GM23338 (cell line): ENCODE measurements at regions not wholly inside any gene's neighbourhood (a gene's known extent, or its start where the extent isn't known, plus 50 kb on each side); places are given as distances from the start of the nearest gene placed in this dataset.
A peak's percentile ranks its signal among the peaks of the same experiment; 100 is the strongest.

Source experiments
- ATAC-seq: fragments of 200-7000 bp; cut with Tn5 transposase; 3 replicates; pipeline ENCODE4 v1.9.1; 2020
- DNase-seq: peaks from one replicate; pipeline ENCODE4 v3.0.0-alpha.2; 2015; ENCODE audit warnings: low spot score
- H2AFZ ChIP-seq: fragments of 200-600 bp; sonication (generic); 2 replicates; pipeline ENCODE4 v1.8.0; 2016; ENCODE audit warnings: antibody characterized with exemption, mild to moderate bottlenecking, moderate library complexity
- H3F3A ChIP-seq: fragments of 200-600 bp; sonication (generic); replicated peaks from 2 replicates; pipeline ENCODE4 v1.8.0; 2017; ENCODE audit warnings: antibody characterized with exemption, mixed run types, low read depth
- H3K27ac ChIP-seq: fragments of 200-600 bp; sonication (generic); 2 replicates; pipeline ENCODE4 v1.6.1; 2016; ENCODE audit warnings: low read depth
- H3K27me3 ChIP-seq: fragments of 200-600 bp; sonication (generic); 2 replicates; pipeline ENCODE4 v1.8.0; 2016; ENCODE audit warnings: mild to moderate bottlenecking, mixed run types, moderate library complexity; ENCODE audit not compliant: insufficient read depth
- H3K36me3 ChIP-seq: fragments of 200-600 bp; sonication (generic); 2 replicates; pipeline ENCODE4 v1.8.0; 2016; ENCODE audit warnings: mild to moderate bottlenecking; ENCODE audit not compliant: insufficient read depth
- H3K4me1 ChIP-seq: fragments of 200-600 bp; sonication (generic); 2 replicates; pipeline ENCODE4 v1.8.0; 2016; ENCODE audit warnings: mild to moderate bottlenecking, moderate library complexity; ENCODE audit not compliant: insufficient read depth
- H3K4me2 ChIP-seq: fragments of 200-600 bp; sonication (generic); 2 replicates; pipeline ENCODE4 v1.7.1; 2017; ENCODE audit warnings: mixed run types
- H3K4me3 ChIP-seq: fragments of 200-600 bp; sonication (generic); 2 replicates; pipeline ENCODE4 v1.6.1; 2016; ENCODE audit warnings: mixed run types
- H3K79me2 ChIP-seq: fragments of 200-600 bp; sonication (generic); replicated peaks from 2 replicates; pipeline ENCODE4 v1.8.0; 2017; ENCODE audit warnings: mild to moderate bottlenecking; ENCODE audit not compliant: insufficient read depth
- H3K9me2 ChIP-seq: fragments of 200-600 bp; sonication (generic); 2 replicates; pipeline ENCODE4 v1.8.0; 2017; ENCODE audit not compliant: insufficient read depth
- H4K20me1 ChIP-seq: fragments of 200-600 bp; sonication (generic); replicated peaks from 2 replicates; pipeline ENCODE4 v1.8.0; 2017; ENCODE audit warnings: mild to moderate bottlenecking; ENCODE audit not compliant: insufficient read depth
- H3K27ac Mint-ChIP-seq: 2 replicates; pipeline ENCODE4 v1.8.0; 2020; ENCODE audit warnings: inconsistent platforms, mild to moderate bottlenecking, moderate library complexity, mixed read lengths
- H3K27me3 Mint-ChIP-seq: 3 replicates; pipeline ENCODE4 v1.8.0; 2022; ENCODE audit warnings: low read depth, mild to moderate bottlenecking, moderate library complexity, mixed read lengths, inconsistent platforms; ENCODE audit not compliant: insufficient read depth, poor library complexity
- H3K36me3 Mint-ChIP-seq: 3 replicates; pipeline ENCODE4 v1.8.0; 2021; ENCODE audit warnings: low read depth, mild to moderate bottlenecking, inconsistent platforms, moderate library complexity, mixed read lengths
- H3K4me1 Mint-ChIP-seq: 3 replicates; pipeline ENCODE4 v1.8.0; 2020; ENCODE audit warnings: mild to moderate bottlenecking, inconsistent platforms, mixed read lengths
- H3K4me3 Mint-ChIP-seq: 3 replicates; pipeline ENCODE4 v1.8.0; 2021; ENCODE audit warnings: moderate library complexity, mild to moderate bottlenecking, inconsistent platforms, mixed read lengths
- H3K9me3 Mint-ChIP-seq: 3 replicates; pipeline ENCODE4 v1.8.0; 2020; ENCODE audit warnings: moderate library complexity, mild to moderate bottlenecking, inconsistent platforms, mixed read lengths
- ETS1 ChIP-seq: IDR thresholded peaks from 2 replicates; pipeline ENCODE4 v1.6.1; 2016; ENCODE audit warnings: antibody characterized with exemption
- EZH2phosphoT487 ChIP-seq: fragments of 200-600 bp; sonication (generic); IDR thresholded peaks from one replicate; pipeline ENCODE4 v1.8.1; 2018; ENCODE audit warnings: antibody characterized with exemption; ENCODE audit not compliant: unreplicated experiment
- NANOG ChIP-seq: IDR thresholded peaks from 2 replicates; pipeline ENCODE4 v1.6.1; 2016; ENCODE audit warnings: antibody characterized with exemption, borderline replicate concordance
- POLR2AphosphoS5 ChIP-seq: IDR thresholded peaks from 2 replicates; pipeline ENCODE4 v1.6.1; 2016; ENCODE audit warnings: antibody characterized with exemption, low read depth
- REST ChIP-seq: IDR thresholded peaks from one replicate; pipeline ENCODE4 v1.6.1; 2018; ENCODE audit warnings: antibody characterized with exemption; ENCODE audit not compliant: unreplicated experiment
- STAT1 ChIP-seq: IDR thresholded peaks from one replicate; pipeline ENCODE4 v1.6.1; 2016; ENCODE audit warnings: antibody characterized with exemption; ENCODE audit not compliant: unreplicated experiment
- ZNF114 ChIP-seq: fragments of 250-450 bp; sonication (Bioruptor Pico); IDR thresholded peaks from 2 replicates; pipeline ENCODE4 v1.5.0; 2020; ENCODE audit warnings: mild to moderate bottlenecking, moderate library complexity
- ZNF331 ChIP-seq: fragments of 250-450 bp; sonication (Bioruptor Pico); IDR thresholded peaks from 2 replicates; pipeline ENCODE4 v1.5.0; 2020; ENCODE audit warnings: low read depth, mild to moderate bottlenecking, moderate library complexity
- TF ChIP-seq, protein P1 (sequence below), 2 experiments: fragments of 200-600 bp in 1 of 2; sonication (generic) in 1 of 2; conservative IDR thresholded peaks; 2 replicates each; pipeline versions ENCODE4 v1.5.1 to v1.6.1; 2016 to 2017; ENCODE audit warnings: antibody characterized with exemption in 2 of 2, low read depth in 2 of 2, mild to moderate bottlenecking in 2 of 2, moderate library complexity in 1 of 2

- DNase-seq: peak; percentile 31
- no peaks in the 10 kb centered on the region for H3K9me3 Mint-ChIP-seq
- ATAC-seq: peak; percentile 40
- TF ChIP-seq ZNF331 (CRISPR knock-in tag): no peak
- TF ChIP-seq, protein P1, sequence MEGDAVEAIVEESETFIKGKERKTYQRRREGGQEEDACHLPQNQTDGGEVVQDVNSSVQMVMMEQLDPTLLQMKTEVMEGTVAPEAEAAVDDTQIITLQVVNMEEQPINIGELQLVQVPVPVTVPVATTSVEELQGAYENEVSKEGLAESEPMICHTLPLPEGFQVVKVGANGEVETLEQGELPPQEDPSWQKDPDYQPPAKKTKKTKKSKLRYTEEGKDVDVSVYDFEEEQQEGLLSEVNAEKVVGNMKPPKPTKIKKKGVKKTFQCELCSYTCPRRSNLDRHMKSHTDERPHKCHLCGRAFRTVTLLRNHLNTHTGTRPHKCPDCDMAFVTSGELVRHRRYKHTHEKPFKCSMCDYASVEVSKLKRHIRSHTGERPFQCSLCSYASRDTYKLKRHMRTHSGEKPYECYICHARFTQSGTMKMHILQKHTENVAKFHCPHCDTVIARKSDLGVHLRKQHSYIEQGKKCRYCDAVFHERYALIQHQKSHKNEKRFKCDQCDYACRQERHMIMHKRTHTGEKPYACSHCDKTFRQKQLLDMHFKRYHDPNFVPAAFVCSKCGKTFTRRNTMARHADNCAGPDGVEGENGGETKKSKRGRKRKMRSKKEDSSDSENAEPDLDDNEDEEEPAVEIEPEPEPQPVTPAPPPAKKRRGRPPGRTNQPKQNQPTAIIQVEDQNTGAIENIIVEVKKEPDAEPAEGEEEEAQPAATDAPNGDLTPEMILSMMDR (conservative IDR thresholded peaks at IDR 0.05; ENCODE audit: low read depth in 2 of 2): no peak
- TF ChIP-seq POLR2AphosphoS5: no peak
- no peak overlapping the region for H3K27ac Mint-ChIP-seq
- no peak overlapping the region for H3K4me3 Mint-ChIP-seq
- Histone ChIP-seq H3K4me1 (peaks cover 20% of the 10 kb centered on the region), H3K4me3 (no peak overlapping the region), H3K9me2 (no peaks in the 10 kb centered on the region), H3F3A (no peaks in the 10 kb centered on the region), H3K79me2 (peaks cover 55% of the 10 kb centered on the region), H4K20me1 (peaks cover 31% of the 10 kb centered on the region), H3K27me3 (no peaks in the 10 kb centered on the region), H3K36me3 (no peaks in the 10 kb centered on the region), H3K27ac (0 out of 2 replicates have a peak overlapping the region, but pooled peaks have one; percentile 51), H2AFZ (no peak overlapping the region), H3K4me2 (peak overlapping the region; percentile 55; the same call in 1 of the 2 replicates)
- H3K4me1 Mint-ChIP-seq: peaks cover 34% of the 10 kb centered on the region
- peaks cover 9% of the 10 kb centered on the region for H3K36me3 Mint-ChIP-seq
- H3K27me3 Mint-ChIP-seq: peaks cover 2% of the 10 kb centered on the region
Measured at GRCh38 chr2:74043345-74044329, 58.9 kb downstream of the TET3 start.

- H3K79me2 ChIP-seq: peaks cover 44% of the 10 kb centered on the region
Measured at GRCh38 chr2:74044999-74045398, 60.3 kb downstream of the TET3 start.

DNA sequence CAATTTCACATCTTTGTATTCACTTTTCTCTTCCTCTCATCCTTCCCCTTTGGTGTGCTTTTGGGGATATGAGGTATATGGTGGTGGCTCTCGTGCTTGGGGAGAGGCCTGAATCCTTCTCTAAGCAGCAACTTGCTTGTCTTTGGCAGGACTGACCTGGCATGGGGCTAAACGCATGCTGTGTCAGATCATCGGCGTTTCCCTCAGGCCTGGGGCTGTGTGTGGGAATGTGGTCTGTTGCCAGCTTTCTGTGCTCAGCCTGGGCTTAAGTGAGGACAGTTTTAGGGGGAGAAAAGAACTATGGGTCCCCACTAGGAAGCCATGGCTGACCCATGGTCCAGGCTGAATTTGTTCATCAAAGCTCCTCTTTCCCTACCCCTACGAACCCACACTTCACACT is 60.7 kb downstream of the TET3 start:
- Histone ChIP-seq H3K36me3 (no peaks in the 10 kb centered on the region), H3K9me2 (no peaks in the 10 kb centered on the region), H3K27me3 (no peaks in the 10 kb centered on the region), H3F3A (no peaks in the 10 kb centered on the region), H3K4me1 (peaks cover 20% of the 10 kb centered on the region), H3K4me2 (no peak overlapping the region), H4K20me1 (peaks cover 21% of the 10 kb centered on the region), H3K79me2 (peaks cover 40% of the 10 kb centered on the region), H2AFZ (no peak overlapping the region), H3K27ac (no peak overlapping the region), H3K4me3 (no peak overlapping the region)
- H3K4me3 Mint-ChIP-seq: no peak overlapping the region
- ATAC-seq (no peak), DNase-seq (no peak)
- H3K36me3 Mint-ChIP-seq: peaks cover 9% of the 10 kb centered on the region
- H3K27me3 Mint-ChIP-seq: peaks cover 6% of the 10 kb centered on the region
- H3K4me1 Mint-ChIP-seq: peaks cover 33% of the 10 kb centered on the region
- no peak overlapping the region for H3K27ac Mint-ChIP-seq
- H3K9me3 Mint-ChIP-seq: no peaks in the 10 kb centered on the region
- no peak for TF ChIP-seq NANOG
- no peak for TF ChIP-seq EZH2phosphoT487
- TF ChIP-seq ZNF114 (CRISPR knock-in tag): no peak
- no peak for TF ChIP-seq ZNF331 (CRISPR knock-in tag)
- TF ChIP-seq STAT1: no peak
- TF ChIP-seq ETS1: no peak
- no peak for TF ChIP-seq REST

More at GRCh38 chr2:74044999-74045398, 60.3 kb downstream of the TET3 start:
- Histone ChIP-seq H3K4me2 (no peak overlapping the region), H3K36me3 (no peaks in the 10 kb centered on the region), H3K4me1 (peaks cover 20% of the 10 kb centered on the region), H3K4me3 (no peak overlapping the region), H4K20me1 (peaks cover 20% of the 10 kb centered on the region), H3K27ac (no peak overlapping the region), H3K9me2 (no peaks in the 10 kb centered on the region), H2AFZ (no peak overlapping the region), H3F3A (no peaks in the 10 kb centered on the region), H3K27me3 (no peaks in the 10 kb centered on the region)
- Mint-ChIP-seq H3K9me3 (no peaks in the 10 kb centered on the region), H3K27ac (no peak overlapping the region), H3K27me3 (peaks cover 6% of the 10 kb centered on the region), H3K36me3 (peaks cover 9% of the 10 kb centered on the region), H3K4me3 (no peak overlapping the region), H3K4me1 (peaks cover 36% of the 10 kb centered on the region)
- no peak for ATAC-seq
- no peak for DNase-seq
- TF ChIP-seq ZNF114 (CRISPR knock-in tag) (no peak), ZNF331 (CRISPR knock-in tag) (no peak)
